ENCODE measurements at regions not wholly inside any gene's neighbourhood (a gene's known extent, or its start where the extent isn't known, plus 50 kb on each side); places are given as distances from the start of the nearest gene placed in this dataset.

DNA sequence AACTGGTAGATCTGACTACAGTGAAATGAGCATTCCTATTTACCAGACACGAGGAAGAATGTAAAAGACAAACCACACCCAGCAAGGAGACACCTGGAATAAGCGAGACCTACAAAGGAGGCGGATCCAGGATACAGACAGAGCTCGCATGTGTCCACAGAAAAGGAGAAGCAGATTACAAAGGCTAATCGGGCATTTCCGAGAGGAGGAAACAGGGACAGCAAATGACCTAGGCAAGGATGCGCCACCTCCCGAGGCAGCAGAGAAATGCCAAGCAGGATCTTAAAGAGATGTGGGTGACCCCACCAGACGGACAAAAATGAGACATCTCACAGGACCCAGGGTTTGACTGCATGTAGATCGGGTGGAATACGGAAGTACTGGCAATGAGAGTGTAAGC lies 63.2 kb upstream of the IQSEC1 start:
- DNase-seq, result no peak
- intact Hi-C loops (cut with DNase I; ENCODE audit: low total_unique reads), result no loop called here
- Histone ChIP-seq H3K9me3 (no peaks in the 10 kb centered on the region), H3K4me1 (no peaks in the 10 kb centered on the region), H3K4me3 (no peak overlapping the region), H3K27me3 (no peaks in the 10 kb centered on the region), H3K36me3 (no peaks in the 10 kb centered on the region), H3K27ac (no peak overlapping the region)
- TF ChIP-seq POLR2A (IDR thresholded peaks at IDR 0.05), result no peak
- TF ChIP-seq, protein P1, sequence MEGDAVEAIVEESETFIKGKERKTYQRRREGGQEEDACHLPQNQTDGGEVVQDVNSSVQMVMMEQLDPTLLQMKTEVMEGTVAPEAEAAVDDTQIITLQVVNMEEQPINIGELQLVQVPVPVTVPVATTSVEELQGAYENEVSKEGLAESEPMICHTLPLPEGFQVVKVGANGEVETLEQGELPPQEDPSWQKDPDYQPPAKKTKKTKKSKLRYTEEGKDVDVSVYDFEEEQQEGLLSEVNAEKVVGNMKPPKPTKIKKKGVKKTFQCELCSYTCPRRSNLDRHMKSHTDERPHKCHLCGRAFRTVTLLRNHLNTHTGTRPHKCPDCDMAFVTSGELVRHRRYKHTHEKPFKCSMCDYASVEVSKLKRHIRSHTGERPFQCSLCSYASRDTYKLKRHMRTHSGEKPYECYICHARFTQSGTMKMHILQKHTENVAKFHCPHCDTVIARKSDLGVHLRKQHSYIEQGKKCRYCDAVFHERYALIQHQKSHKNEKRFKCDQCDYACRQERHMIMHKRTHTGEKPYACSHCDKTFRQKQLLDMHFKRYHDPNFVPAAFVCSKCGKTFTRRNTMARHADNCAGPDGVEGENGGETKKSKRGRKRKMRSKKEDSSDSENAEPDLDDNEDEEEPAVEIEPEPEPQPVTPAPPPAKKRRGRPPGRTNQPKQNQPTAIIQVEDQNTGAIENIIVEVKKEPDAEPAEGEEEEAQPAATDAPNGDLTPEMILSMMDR (IDR thresholded peaks at IDR 0.05), result no peak

DNA sequence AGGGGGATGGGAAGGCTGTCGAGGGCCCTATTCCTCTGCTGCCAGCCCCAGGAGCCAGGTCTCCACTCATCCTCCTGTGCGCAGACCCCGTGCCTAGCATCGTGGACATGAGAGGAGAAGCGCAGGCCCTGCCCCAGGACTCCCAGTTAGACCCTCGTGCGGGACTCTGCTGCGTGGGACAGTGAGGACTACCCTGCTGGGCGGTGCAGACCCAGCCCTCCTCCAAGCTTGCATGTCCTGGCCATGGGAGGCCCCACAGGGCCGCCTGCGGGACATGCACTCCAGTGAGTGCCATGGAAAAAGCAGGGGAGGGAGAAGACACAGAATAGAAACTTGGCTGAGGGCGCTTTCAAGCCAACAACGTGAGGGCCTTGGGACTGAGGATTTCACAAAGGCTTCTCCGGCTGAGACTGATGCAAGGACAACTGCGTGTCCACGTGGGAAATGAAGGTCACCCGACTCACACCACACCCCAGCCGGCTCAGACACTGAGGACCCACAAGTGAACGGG lies 62.6 kb upstream of the IQSEC1 start:
- H3K27ac ChIP-seq, result no peak overlapping the region
- no peak overlapping the region for H3K4me3 ChIP-seq
- no peaks in the 10 kb centered on the region for H3K36me3 ChIP-seq
- no peaks in the 10 kb centered on the region for H3K27me3 ChIP-seq
- no peaks in the 10 kb centered on the region for H3K9me3 ChIP-seq
- no peak for DNase-seq
- TF ChIP-seq, protein P1 (IDR thresholded peaks at IDR 0.05), result no peak
- no peak for TF ChIP-seq POLR2A (IDR thresholded peaks at IDR 0.05)
- no peaks in the 10 kb centered on the region for H3K4me1 ChIP-seq
- intact Hi-C loops (cut with DNase I; ENCODE audit: low total_unique reads), result no loop called here

DNA sequence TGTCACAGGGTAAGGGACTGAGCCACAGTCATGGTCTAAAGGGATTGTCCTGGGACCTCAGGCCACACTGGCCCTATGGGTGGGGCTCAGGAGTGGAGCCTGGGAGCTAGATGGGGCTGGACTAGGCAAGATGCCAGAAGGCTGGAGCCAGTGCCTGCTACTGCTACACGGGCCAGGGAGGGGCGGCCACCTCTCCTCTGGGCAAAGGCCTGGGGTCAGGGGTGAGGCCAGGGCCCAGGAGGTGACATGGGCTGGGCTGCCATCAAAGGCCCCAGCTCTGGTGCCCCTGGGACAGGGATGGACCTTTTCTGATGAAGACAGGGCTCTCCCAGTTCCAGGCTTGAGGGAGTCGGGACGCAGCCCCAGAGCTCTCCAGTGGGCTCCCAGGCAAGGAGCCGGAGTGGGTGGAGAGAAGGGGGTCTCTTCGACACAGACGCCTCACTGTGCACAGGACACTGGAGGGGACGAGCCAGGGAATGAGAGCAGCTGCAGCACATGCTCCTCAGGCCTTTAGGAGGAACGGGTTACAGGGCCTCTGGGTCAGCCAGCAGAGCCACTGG lies 62.1 kb upstream of the IQSEC1 start:
- DNase-seq, result no peak
- TF ChIP-seq, protein P1 (IDR thresholded peaks at IDR 0.05), result no peak
- TF ChIP-seq POLR2A (IDR thresholded peaks at IDR 0.05), result no peak
- no peak overlapping the region for H3K4me3 ChIP-seq
- no peaks in the 10 kb centered on the region for H3K9me3 ChIP-seq
- intact Hi-C loops (cut with DNase I; ENCODE audit: low total_unique reads), result no loop called here
- no peaks in the 10 kb centered on the region for H3K27me3 ChIP-seq
- no peaks in the 10 kb centered on the region for H3K4me1 ChIP-seq
- H3K36me3 ChIP-seq, result no peaks in the 10 kb centered on the region
- no peak overlapping the region for H3K27ac ChIP-seq

DNA sequence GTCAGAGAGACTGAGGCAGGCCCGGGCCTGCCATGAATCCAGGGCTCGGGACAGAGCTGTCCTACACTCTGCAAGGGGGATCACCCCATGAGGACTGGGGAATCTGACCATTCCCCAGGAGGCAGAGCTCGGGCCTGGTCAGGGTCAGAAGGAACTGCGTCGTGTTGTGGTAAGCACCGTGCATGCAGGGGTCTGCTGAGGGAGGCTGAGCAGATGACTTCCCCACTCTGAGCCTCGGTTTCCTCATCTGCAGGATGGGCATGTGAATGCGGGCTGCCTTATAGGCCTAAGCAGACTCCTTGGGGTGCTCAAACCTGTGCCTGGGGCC lies 61.6 kb upstream of the IQSEC1 start:
- TF ChIP-seq POLR2A (IDR thresholded peaks at IDR 0.05), result no peak
- TF ChIP-seq, protein P1 (IDR thresholded peaks at IDR 0.05), result no peak
- H3K27me3 ChIP-seq, result no peaks in the 10 kb centered on the region
- no peaks in the 10 kb centered on the region for H3K9me3 ChIP-seq
- H3K27ac ChIP-seq, result no peak overlapping the region
- H3K4me3 ChIP-seq, result no peak overlapping the region
- no peak for DNase-seq
- no peaks in the 10 kb centered on the region for H3K36me3 ChIP-seq
- intact Hi-C loops (cut with DNase I; ENCODE audit: low total_unique reads), result no loop called here
- no peaks in the 10 kb centered on the region for H3K4me1 ChIP-seq

DNA sequence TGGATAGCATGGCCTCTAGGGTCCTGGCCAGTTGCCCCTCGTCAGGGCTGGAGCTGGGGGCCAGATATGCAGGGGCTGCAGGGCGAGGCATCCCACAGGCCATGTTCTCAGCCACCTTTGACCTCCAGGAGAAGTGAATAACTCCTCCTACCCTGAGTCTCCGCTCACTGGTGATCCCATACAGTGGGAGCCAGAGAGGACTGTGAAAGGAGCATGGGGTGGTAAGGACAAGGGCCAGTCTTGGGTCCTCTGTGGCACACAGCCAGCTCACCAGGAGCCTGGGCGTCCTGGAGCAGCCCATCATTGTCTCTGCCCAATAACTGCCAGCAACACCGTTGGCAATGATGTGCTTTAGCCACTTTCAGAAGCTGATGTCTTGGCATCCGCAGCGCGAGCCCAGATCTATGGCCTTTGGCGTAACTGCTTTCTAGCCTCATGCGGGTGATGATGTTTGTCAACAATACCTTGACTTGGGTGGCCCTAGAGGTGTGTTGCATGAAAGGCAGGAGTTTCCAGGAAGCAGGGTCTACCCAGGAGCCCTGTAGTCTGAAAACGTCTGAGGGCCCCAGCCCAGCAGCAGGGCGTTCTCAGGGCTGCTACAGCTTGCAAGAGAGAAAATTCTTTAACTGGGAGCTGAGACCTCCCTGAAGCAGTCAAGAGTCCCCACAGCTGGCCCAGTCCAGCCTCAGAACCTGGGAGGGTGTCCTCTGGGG lies 61.1 kb upstream of the IQSEC1 start:
- H3K9me3 ChIP-seq, result no peaks in the 10 kb centered on the region
- TF ChIP-seq, protein P1 (IDR thresholded peaks at IDR 0.05), result no peak
- no peak for TF ChIP-seq POLR2A (IDR thresholded peaks at IDR 0.05)
- H3K27me3 ChIP-seq, result no peaks in the 10 kb centered on the region
- H3K4me3 ChIP-seq, result no peak overlapping the region
- H3K4me1 ChIP-seq, result no peaks in the 10 kb centered on the region
- DNase-seq, result no peak
- intact Hi-C loops (cut with DNase I; ENCODE audit: low total_unique reads), result no loop called here
- H3K36me3 ChIP-seq, result no peaks in the 10 kb centered on the region
- no peak overlapping the region for H3K27ac ChIP-seq

All from uterus (tissue), 3 donors.